ENCODE measurements at regions not wholly inside any gene's neighbourhood (a gene's known extent, or its start where the extent isn't known, plus 50 kb on each side); places are given as distances from the start of the nearest gene placed in this dataset.
"Not testable (repeated sequence)": the region's sequence is repeated elsewhere in the genome, so short reads cannot be mapped to it uniquely, and the experiment has no call there.

DNA sequence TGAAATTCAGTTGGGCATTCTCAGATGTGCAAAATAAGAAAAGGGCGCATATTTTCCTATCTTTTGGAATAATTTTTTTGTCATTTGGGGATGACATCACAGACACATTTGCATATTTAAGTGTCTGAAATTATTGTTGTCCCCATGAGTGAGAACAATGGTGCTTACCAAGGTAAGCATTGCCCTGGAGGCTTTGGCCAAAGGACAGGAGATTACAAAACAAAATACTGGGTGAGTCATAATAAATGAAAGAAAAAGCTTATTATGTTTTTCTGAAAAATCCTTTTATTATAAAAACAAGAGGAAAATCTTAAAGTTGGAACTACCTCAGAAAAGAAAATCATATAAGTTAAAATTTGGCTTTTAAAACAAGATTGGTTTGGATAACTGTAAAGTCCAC is 254.9 kb downstream of the BTG1 start:
- no peak for DNase-seq
- Mint-ChIP-seq H3K9me3 (no peaks in the 10 kb centered on the region), H3K36me3 (ENCODE audit: low read depth) (no peaks in the 10 kb centered on the region), H3K4me3 (no peak overlapping the region), H3K27ac (no peak overlapping the region), H3K4me1 (no peaks in the 10 kb centered on the region), H3K27me3 (no peaks in the 10 kb centered on the region)
- ChIA-PET CTCF (no interaction called here), POLR2A (no interaction called here)

DNA sequence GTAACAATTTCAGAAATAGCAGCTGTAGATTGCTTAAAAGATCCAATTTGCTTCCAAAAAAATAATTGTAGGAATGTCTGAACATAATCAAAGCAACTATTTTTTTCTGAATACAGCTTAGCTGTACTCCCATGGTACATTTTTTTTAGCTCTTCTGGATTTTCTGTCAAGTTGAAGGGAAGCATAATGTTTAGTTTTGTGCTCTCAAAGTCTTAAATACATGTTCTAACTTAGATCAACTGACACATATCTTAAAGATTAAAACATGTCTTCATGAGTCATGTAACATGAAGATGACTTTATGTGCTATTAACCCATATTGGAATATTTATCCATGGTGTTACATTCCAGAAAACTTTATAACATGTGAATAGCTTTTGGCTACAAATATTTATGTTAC is 255.7 kb downstream of the BTG1 start:
- CTCF ChIA-PET: no interaction called here
- DNase-seq: no peak
- Mint-ChIP-seq H3K9me3 (no peaks in the 10 kb centered on the region), H3K27me3 (no peaks in the 10 kb centered on the region), H3K4me1 (no peaks in the 10 kb centered on the region), H3K4me3 (no peak overlapping the region), H3K27ac (no peak overlapping the region), H3K36me3 (ENCODE audit: low read depth) (no peaks in the 10 kb centered on the region)
- POLR2A ChIA-PET: no interaction called here

DNA sequence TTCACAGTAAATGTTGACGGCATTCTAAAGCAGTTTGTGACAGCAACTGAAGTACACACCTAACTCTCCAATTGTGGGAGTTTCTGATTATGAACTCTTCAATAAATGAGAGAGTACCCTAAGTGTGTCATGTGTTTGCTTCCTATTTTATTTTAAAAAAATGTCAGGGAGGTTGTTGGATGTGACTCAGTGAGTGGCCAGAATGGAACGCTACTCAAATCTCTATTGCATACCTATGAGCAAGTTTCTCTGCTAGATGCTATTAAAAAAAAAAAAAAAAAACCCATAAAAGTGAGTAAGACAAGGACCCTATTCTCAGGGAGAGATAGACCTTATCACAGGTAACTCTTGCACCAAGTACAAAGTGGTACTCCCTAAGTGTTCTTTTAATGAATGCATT is 256.6 kb downstream of the BTG1 start:
- no peaks in the 10 kb centered on the region for H3K36me3 Mint-ChIP-seq (ENCODE audit: low read depth)
- no peak overlapping the region for H3K4me3 Mint-ChIP-seq
- H3K27ac Mint-ChIP-seq: no peak overlapping the region
- no peaks in the 10 kb centered on the region for H3K9me3 Mint-ChIP-seq
- DNase-seq: no peak
- no peaks in the 10 kb centered on the region for H3K27me3 Mint-ChIP-seq
- ChIA-PET CTCF (no interaction called here), POLR2A (no interaction called here)
- H3K4me1 Mint-ChIP-seq: no peaks in the 10 kb centered on the region

DNA sequence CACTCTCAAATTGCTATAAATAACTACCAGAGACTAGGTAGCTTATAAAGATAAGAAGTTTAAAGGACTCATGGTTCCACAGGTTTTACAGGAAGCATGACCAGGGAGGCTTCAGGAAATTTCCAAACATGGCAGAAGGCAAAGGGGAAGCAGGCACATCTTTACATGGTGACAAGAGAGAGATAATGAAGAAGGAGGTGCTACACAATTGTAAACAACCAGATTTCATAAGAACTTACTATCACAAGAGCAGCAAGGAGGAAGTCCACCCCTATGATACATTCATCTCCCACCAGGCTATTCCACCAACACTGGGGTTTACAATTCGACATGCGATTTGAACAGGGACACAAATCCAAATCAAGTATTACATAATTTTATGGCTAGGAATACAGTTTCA is 257.7 kb downstream of the BTG1 start:
- Mint-ChIP-seq H3K36me3 (ENCODE audit: low read depth) (no peaks in the 10 kb centered on the region), H3K4me1 (no peaks in the 10 kb centered on the region), H3K4me3 (no peak overlapping the region), H3K9me3 (no peaks in the 10 kb centered on the region), H3K27me3 (no peaks in the 10 kb centered on the region), H3K27ac (no peak overlapping the region)
- POLR2A ChIA-PET: no interaction called here
- no peak for DNase-seq
- CTCF ChIA-PET: interaction anchor here (0.6 kb wide), 1 partner anchor 1626 kb away, joined by 4 read pairs; no protein-coding TSS in a partner anchor

DNA sequence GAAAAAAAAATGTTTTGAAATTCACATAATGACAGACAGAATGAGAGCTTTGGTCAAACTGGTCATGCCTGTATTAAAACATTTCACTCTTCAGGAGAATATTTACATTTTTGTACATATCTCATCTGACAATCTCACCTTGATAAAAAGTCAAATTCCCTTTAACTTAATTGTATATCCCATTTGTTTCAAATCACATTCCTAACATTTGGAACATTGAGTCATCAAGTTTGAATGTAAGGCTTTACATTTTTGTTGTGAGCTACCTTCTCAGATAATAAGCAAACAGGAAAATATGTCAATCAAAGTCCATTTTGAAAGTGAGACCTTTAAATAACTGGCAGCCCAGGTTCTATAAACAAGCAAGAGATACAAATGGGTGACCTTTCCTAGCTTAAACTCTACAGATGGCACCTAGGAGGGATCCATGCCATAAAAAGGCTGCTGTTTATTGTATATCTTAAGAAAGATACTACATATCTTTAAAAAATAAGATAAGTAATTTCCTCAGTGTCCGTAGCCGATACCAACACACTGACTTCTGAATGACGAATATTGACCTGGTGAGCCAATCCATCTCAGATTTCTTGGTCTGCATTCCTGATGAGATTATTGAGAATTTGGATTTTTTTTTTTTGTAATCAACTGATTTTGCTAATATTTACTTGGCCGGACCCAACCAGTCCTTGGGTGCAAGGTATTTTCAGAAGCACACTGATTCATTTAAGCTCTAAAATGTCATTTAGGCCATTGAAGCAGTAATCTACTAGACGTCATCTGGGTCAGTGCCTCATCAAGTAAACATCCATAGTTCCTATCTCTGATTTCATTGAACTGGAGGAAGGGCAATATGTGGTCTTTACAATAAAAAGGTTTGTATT is 259.6 kb downstream of the BTG1 start:
- Mint-ChIP-seq H3K4me3 (no peak overlapping the region), H3K27ac (no peak overlapping the region), H3K4me1 (peaks cover 2% of the 10 kb centered on the region), H3K9me3 (no peaks in the 10 kb centered on the region), H3K36me3 (ENCODE audit: low read depth) (no peaks in the 10 kb centered on the region), H3K27me3 (no peaks in the 10 kb centered on the region)
- POLR2A ChIA-PET: interaction anchor here (1.6 kb wide), 1 partner anchor 9 kb away, joined by 3 read pairs; no protein-coding TSS in a partner anchor
- CTCF ChIA-PET: no interaction called here
- no peak for DNase-seq

DNA sequence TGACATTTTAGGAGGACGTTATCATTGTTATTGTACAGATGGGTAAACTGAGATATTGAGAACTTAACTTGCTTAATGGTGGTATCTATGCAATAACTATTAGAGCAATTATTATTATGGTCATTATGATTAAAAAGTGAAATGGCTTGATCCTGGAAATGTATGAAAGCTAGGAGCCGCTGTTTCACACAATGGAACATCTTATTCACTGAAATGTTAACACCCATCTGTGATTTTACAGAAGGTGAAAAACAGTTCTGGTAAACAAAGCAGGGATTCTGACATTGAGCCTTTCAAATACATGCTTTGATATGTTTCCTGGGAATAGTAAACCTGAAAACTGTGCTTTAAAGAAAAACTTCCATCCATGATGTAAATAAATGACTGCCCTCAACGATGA is 261.4 kb downstream of the BTG1 start:
- CTCF ChIA-PET: no interaction called here

DNA sequence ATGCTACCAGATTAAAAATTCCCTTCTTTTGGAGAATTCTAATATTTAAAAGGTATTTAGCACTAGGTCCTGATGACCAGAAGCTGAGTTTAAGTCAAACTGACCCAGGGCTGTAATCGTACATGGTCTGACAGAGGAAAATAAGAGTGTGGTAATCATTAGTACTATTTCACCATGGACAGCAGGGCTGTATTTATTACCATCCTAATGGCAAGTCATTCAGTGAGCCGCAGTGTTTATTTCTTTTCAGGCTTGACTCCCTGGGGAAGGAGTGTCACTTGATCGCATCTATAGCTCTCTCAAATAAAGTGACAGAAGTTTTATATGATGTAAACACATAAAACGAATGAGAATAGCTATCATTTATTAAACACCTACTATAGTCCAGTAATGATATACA is 261.8 kb downstream of the BTG1 start:
- Mint-ChIP-seq H3K27me3 (no peaks in the 10 kb centered on the region), H3K9me3 (no peaks in the 10 kb centered on the region), H3K27ac (no peak overlapping the region), H3K4me1 (peaks cover 17% of the 10 kb centered on the region), H3K4me3 (no peak overlapping the region), H3K36me3 (ENCODE audit: low read depth) (peaks cover 8% of the 10 kb centered on the region)
- ChIA-PET POLR2A (no interaction called here), CTCF (no interaction called here)
- DNase-seq: no peak

More for the DNA sequence above, 261.4 kb downstream of the BTG1 start:
- POLR2A ChIA-PET: no interaction called here
- no peaks in the 10 kb centered on the region for H3K27me3 Mint-ChIP-seq
- no peaks in the 10 kb centered on the region for H3K9me3 Mint-ChIP-seq
- DNase-seq: no peak
- H3K4me3 Mint-ChIP-seq: no peak overlapping the region
- H3K4me1 Mint-ChIP-seq: peaks cover 15% of the 10 kb centered on the region
- H3K36me3 Mint-ChIP-seq (ENCODE audit: low read depth): peaks cover 8% of the 10 kb centered on the region
- H3K27ac Mint-ChIP-seq: no peak overlapping the region

DNA sequence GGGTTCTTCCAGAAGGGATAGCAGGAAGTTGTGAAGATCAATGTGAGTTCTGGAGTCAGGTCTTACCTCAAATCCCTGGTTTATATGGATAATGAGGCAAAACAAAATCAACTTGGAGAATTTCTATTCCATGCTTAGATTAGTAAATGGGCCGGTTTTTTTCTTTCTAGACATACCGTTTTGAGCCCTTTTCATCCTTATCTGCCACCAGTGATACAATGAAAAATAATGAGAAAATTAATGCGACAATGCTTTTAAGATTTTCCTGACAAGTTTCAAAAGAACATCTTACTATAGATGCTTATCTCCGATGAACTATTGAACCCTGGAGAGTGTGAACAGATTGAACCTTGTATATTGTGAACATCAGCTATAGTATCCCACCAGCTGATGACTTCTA is 262.7 kb downstream of the BTG1 start:
- H3K4me3 Mint-ChIP-seq: no peak overlapping the region
- H3K27ac Mint-ChIP-seq: no peak overlapping the region
- peaks cover 10% of the 10 kb centered on the region for H3K36me3 Mint-ChIP-seq (ENCODE audit: low read depth)
- POLR2A ChIA-PET: no interaction called here
- CTCF ChIA-PET: no interaction called here
- no peak for DNase-seq
- peaks cover 21% of the 10 kb centered on the region for H3K4me1 Mint-ChIP-seq
- no peaks in the 10 kb centered on the region for H3K27me3 Mint-ChIP-seq
- H3K9me3 Mint-ChIP-seq: no peaks in the 10 kb centered on the region

DNA sequence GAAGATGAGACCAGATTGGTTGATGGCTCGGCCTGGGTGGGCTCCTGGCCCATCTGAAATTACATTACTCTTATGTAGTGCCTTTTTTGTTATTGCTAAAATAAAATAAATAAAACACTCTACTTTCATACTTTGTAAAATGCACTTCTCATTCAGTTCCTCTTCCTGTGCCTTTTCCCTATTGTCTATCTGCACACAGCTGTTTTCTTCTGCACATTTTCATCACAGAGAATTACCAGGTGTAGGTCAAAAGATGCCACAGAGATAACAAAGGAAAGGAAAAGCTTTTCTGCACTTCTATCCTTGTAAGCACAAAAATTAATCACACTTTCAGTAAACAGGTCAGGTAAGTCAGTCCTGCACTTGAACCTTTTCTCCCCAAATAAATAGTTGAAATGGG is 265.1 kb downstream of the BTG1 start:
- H3K36me3 Mint-ChIP-seq (ENCODE audit: low read depth): peaks cover 20% of the 10 kb centered on the region
- H3K27me3 Mint-ChIP-seq: no peaks in the 10 kb centered on the region
- CTCF ChIA-PET: no interaction called here
- no peak overlapping the region for H3K4me3 Mint-ChIP-seq
- peaks cover 45% of the 10 kb centered on the region for H3K4me1 Mint-ChIP-seq
- POLR2A ChIA-PET: interaction anchor here (1.2 to 7.1 kb wide), 4 partner anchors 9 to 264 kb away, joined by 3 to 95 read pairs (median 6); partner anchors contain the start of gene BTG1
- no peak overlapping the region for H3K27ac Mint-ChIP-seq
- H3K9me3 Mint-ChIP-seq: no peaks in the 10 kb centered on the region
- DNase-seq: no peak

DNA sequence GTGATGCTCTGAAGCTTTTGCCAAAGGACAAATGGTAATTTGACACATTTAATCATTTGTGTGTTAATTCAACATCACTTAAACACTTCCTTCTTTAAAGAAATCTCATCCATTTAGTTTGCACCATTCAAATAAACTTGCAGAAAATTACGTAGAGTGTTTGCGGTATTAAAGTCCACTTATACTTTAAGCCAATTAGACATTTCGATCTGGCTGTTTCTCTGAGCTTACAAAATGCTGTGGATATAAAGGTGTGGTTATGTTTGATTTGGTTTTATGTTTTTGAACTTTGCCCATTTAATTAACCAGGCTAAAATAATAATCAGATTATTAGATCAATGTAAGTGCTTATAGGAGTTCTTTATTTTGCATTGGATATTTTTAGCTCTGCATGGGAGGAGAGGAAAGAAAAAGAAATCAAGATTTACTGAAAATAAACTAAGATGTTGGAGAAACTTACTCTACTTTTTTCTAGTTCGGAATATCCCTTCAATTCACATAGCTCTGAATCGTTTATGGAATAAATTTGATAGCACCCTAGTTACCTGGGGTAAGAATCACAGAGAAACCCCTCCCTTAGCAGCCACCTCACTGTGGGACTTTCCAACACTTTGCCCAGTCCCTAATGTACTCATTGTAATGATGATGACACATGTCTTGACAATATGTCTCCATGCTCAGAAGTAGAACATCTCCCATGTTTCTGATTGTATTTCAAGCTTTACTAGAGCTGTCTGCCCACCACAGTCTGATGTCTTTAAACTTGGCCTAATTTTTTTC is 268.0 kb downstream of the BTG1 start:
- H3K4me3 Mint-ChIP-seq: peak overlapping the region; percentile 37
- peaks cover 24% of the 10 kb centered on the region for H3K36me3 Mint-ChIP-seq (ENCODE audit: low read depth)
- peak; percentile 20 for DNase-seq
- H3K27me3 Mint-ChIP-seq: no peaks in the 10 kb centered on the region
- H3K27ac Mint-ChIP-seq: peak overlapping the region; percentile 91
- ChIA-PET CTCF (interaction anchor here (1.8 to 2.9 kb wide), 2 partner anchors 66 to 267 kb away, joined by 4 to 15 read pairs; partner anchors contain the start of gene BTG1), POLR2A (interaction anchor here (0.7 to 7.1 kb wide), 10 partner anchors 8 to 486 kb away, joined by 3 to 95 read pairs (median 4); partner anchors contain the start of gene BTG1)
- peaks cover 47% of the 10 kb centered on the region for H3K4me1 Mint-ChIP-seq
- H3K9me3 Mint-ChIP-seq: peaks cover 2% of the 10 kb centered on the region

DNA sequence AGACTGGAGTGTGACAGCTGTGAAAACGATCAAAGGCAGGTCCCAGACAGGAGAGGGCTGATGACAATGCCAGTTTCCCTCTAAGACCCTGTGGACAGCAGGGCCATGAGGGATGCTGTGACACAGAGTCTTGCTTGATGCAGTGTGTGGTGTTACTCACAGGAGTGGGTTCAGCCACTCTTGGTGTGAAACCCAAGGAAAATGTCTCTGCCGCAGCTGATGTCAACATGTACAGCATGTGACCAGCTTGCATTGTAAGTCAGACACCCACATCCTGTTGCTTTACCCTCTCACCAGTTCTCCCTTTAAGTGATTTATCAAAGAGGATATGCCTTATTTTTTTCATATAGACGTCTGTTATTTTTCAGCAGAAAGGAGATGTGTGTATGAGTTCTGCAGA is 268.6 kb downstream of the BTG1 start:
- Mint-ChIP-seq H3K27ac (peak overlapping the region; percentile 91), H3K9me3 (peaks cover 3% of the 10 kb centered on the region), H3K4me1 (peaks cover 47% of the 10 kb centered on the region), H3K36me3 (ENCODE audit: low read depth) (peaks cover 24% of the 10 kb centered on the region), H3K4me3 (peak overlapping the region; percentile 37), H3K27me3 (no peaks in the 10 kb centered on the region)
- peak; percentile 89 for DNase-seq
- ChIA-PET CTCF (interaction anchor here (1.8 to 2.9 kb wide), 2 partner anchors 65 to 268 kb away, joined by 4 to 15 read pairs; partner anchors contain the start of gene BTG1), POLR2A (interaction anchor here (0.7 to 7.1 kb wide), 10 partner anchors 9 to 487 kb away, joined by 3 to 95 read pairs (median 4); partner anchors contain the start of gene BTG1)

DNA sequence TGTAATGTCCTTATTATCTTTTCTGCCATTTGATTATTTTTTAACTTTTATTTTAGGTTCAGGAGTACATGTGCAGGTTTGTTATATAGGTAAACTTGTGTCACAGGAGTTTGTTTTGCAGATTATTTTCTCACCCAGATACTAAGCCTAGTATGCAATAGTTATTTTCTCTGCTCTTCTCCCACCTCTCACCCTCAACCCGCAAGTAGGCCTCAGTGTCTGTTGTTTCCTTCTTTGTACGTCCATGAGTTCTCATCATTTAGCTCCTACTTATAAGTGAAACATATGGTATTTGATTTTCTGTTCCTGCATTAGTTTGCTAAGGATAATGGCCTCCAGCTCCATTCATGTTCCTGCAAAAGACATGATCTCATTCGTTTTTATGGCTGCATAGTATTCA is 270.0 kb downstream of the BTG1 start:
- POLR2A ChIA-PET: interaction anchor here (0.6 to 7.1 kb wide), 4 partner anchors 97 to 718 kb away, joined by 3 to 95 read pairs (median 6); partner anchors contain the start of gene BTG1
- not testable (repeated sequence) for H3K27ac Mint-ChIP-seq

More for the DNA sequence above, 270.0 kb downstream of the BTG1 start:
- peaks cover 55% of the 10 kb centered on the region for H3K4me1 Mint-ChIP-seq
- H3K27me3 Mint-ChIP-seq, H3K9me3 Mint-ChIP-seq, DNase-seq, H3K4me3 Mint-ChIP-seq: not testable (repeated sequence)
- peaks cover 24% of the 10 kb centered on the region for H3K36me3 Mint-ChIP-seq (ENCODE audit: low read depth)
- CTCF ChIA-PET: interaction anchor here (1.5 kb wide), 1 partner anchor 136 kb away, joined by 3 read pairs; no protein-coding TSS in a partner anchor
